Nephron (organoid): ENCODE measurements at regions not wholly inside any gene's neighbourhood (a gene's known extent, or its start where the extent isn't known, plus 50 kb on each side); places are given as distances from the start of the nearest gene placed in this dataset.

Experiments
- H3K27ac Mint-ChIP-seq, 3 experiments: 2 replicates each; pipeline ENCODE4 v1.8.0; 2020; ENCODE audit warnings: mixed read lengths in 3 of 3, mild to moderate bottlenecking in 2 of 3, moderate library complexity in 1 of 3
- H3K27me3 Mint-ChIP-seq: 2 replicates; pipeline ENCODE4 v1.8.0; 2021; ENCODE audit warnings: low read depth, mild to moderate bottlenecking, moderate library complexity, mixed read lengths
- H3K36me3 Mint-ChIP-seq: 2 replicates; pipeline ENCODE4 v1.8.0; 2020; ENCODE audit warnings: low read depth, mixed read lengths
- H3K4me1 Mint-ChIP-seq: 2 replicates; pipeline ENCODE4 v1.8.0; 2020; ENCODE audit warnings: mixed read lengths
- H3K4me3 Mint-ChIP-seq, 3 experiments: 2 replicates each; pipeline ENCODE4 v1.8.0; 2020; ENCODE audit warnings: mild to moderate bottlenecking in 3 of 3, mixed read lengths in 3 of 3, moderate library complexity in 2 of 3
- H3K9me3 Mint-ChIP-seq: 2 replicates; pipeline ENCODE4 v1.8.0; 2020; ENCODE audit warnings: mixed read lengths
- CTCF ChIP-seq, 3 experiments: fragments of 200-600 bp; sonication (generic); IDR thresholded peaks; one replicate each; pipeline ENCODE4 v1.5.0; 2021; ENCODE audit warnings: antibody characterized with exemption in 3 of 3; ENCODE audit not compliant: unreplicated experiment in 3 of 3

DNA sequence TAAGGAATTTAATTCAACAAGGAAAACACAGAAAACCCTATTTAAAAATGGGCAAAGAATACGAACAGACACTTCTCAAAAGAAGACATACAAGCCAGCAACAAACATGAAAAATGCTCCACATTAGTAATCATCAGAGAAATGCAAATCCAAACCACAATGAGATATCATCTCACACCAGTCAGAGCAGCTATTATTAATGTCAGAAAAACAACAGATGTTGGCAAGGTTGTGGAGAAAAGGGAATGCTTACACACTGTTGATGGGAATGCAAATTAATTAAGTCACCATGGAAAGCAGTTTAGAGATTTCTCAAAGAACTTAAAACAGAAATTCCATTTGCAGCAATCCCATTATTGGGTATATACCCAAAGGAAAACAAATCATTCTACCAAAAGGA, 55.2 kb downstream of the GCC1 start:
- Mint-ChIP-seq H3K9me3 (peaks cover 6% of the 10 kb centered on the region), H3K4me3 (no peak overlapping the region)

GRCh38 chr7:127527561-127527960, 57.8 kb downstream of the GCC1 start:
- Mint-ChIP-seq H3K27ac (no peak overlapping the region), H3K36me3 (no peaks in the 10 kb centered on the region)

More for the DNA sequence above, 55.2 kb downstream of the GCC1 start:
- Mint-ChIP-seq H3K36me3 (no peaks in the 10 kb centered on the region), H3K27me3 (peaks cover 38% of the 10 kb centered on the region), H3K27ac (no peak overlapping the region), H3K4me1 (no peaks in the 10 kb centered on the region)
- TF ChIP-seq CTCF (IDR thresholded peaks at IDR 0.05; ENCODE audit: unreplicated experiment in 3 of 3), result no peak

DNA sequence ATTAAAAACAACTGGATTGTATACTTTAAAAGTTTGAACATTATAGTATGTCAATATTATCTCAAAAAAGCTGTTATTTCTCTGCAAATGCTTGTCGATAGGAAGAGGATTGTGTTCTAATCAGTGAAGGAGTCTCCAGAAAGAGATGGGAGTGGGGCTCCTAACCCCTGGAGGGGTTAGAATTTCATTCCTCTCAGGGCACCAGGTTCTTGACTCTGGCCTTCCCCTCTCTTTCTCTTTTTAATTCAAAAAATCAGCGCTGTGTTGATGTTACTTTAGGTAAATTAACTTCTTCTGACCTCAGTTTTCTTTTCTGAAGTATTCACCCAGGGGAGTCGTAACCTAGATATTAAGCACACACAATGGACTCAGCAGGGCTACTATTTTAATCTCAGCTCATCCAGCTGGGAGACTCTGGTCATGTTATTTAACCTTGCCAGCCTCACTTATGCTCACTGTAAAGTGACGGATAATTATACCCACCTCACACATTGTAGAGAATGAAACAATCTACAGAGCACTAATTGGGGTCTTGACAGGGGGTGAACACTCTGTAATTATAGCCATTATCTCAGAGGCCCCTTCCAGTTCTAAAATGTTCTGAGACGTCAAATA, 59.4 kb downstream of the GCC1 start:
- no peak for TF ChIP-seq CTCF (IDR thresholded peaks at IDR 0.05; ENCODE audit: unreplicated experiment in 3 of 3)
- H3K27ac Mint-ChIP-seq, result no peak overlapping the region
- H3K4me3 Mint-ChIP-seq, result no peak overlapping the region
- peaks cover 13% of the 10 kb centered on the region for H3K27me3 Mint-ChIP-seq
- H3K9me3 Mint-ChIP-seq, result peaks cover 23% of the 10 kb centered on the region
- no peaks in the 10 kb centered on the region for H3K36me3 Mint-ChIP-seq
- H3K4me1 Mint-ChIP-seq, result no peaks in the 10 kb centered on the region

More at GRCh38 chr7:127527561-127527960, 57.8 kb downstream of the GCC1 start:
- Mint-ChIP-seq H3K4me3 (no peak overlapping the region), H3K4me1 (no peaks in the 10 kb centered on the region), H3K9me3 (peaks cover 13% of the 10 kb centered on the region), H3K27me3 (peaks cover 20% of the 10 kb centered on the region)
- no peak for TF ChIP-seq CTCF (IDR thresholded peaks at IDR 0.05; ENCODE audit: unreplicated experiment in 3 of 3)

GRCh38 chr7:127516320-127516719, 69.1 kb downstream of the GCC1 start:
- no peak for TF ChIP-seq CTCF (IDR thresholded peaks at IDR 0.05; ENCODE audit: unreplicated experiment in 3 of 3)
- Mint-ChIP-seq H3K9me3 (peaks cover 5% of the 10 kb centered on the region), H3K36me3 (no peaks in the 10 kb centered on the region), H3K4me3 (no peak overlapping the region), H3K4me1 (no peaks in the 10 kb centered on the region), H3K27ac (no peak overlapping the region), H3K27me3 (peaks cover 24% of the 10 kb centered on the region)

DNA sequence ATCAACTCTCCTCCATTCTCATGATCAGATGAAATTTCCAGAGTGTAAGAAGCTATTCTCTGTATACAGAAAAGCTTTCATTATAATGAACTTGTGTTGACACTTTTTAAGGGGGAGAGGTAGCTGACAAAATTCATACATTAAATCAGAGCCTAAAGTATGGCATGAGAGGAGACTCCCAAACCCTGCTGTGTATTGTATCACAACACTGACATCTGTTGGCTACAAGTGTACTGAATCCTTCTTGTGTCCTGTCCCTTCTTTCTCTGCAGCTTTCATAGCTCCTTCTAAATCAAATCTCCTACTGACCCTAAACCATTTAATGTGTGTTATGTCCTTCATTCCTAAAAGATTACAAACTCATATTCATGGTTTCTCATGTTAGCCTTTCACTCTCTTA, 70.9 kb downstream of the GCC1 start:
- no peaks in the 10 kb centered on the region for H3K36me3 Mint-ChIP-seq
- no peak overlapping the region for H3K4me3 Mint-ChIP-seq
- no peaks in the 10 kb centered on the region for H3K9me3 Mint-ChIP-seq
- no peaks in the 10 kb centered on the region for H3K4me1 Mint-ChIP-seq
- peak; percentile 39 to 62 (median 59) for TF ChIP-seq CTCF (IDR thresholded peaks at IDR 0.05; ENCODE audit: unreplicated experiment in 3 of 3)
- no peak overlapping the region for H3K27ac Mint-ChIP-seq
- peaks cover 24% of the 10 kb centered on the region for H3K27me3 Mint-ChIP-seq

DNA sequence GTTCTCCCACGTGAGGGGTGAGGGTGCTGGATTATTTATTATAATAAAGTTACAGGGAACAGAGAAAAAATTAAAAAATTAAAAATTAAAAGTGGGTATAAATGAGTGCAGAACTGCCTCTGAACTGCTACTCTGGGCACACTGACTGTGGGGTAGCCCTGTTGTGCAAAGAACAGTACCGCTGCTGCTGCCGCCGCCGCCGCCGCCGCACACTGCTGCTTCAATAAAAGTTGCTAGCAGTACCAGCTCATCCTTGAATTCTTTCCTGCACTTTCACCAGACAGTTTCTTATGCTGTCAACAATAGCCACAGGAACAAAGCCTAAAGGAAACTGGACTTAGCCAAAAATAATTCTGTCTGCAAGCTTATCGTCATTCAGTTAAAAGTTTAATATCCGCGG, 72.1 kb downstream of the GCC1 start:
- no peaks in the 10 kb centered on the region for H3K4me1 Mint-ChIP-seq
- H3K27ac Mint-ChIP-seq, result no peak overlapping the region
- peaks cover 21% of the 10 kb centered on the region for H3K27me3 Mint-ChIP-seq
- no peak for TF ChIP-seq CTCF (IDR thresholded peaks at IDR 0.05; ENCODE audit: unreplicated experiment in 3 of 3)
- H3K4me3 Mint-ChIP-seq, result no peak overlapping the region
- no peaks in the 10 kb centered on the region for H3K9me3 Mint-ChIP-seq
- H3K36me3 Mint-ChIP-seq, result no peaks in the 10 kb centered on the region
